ENCODE measurements at regions not wholly inside any gene's neighbourhood (a gene's known extent, or its start where the extent isn't known, plus 50 kb on each side); places are given as distances from the start of the nearest gene placed in this dataset.

- DNase-seq (ENCODE audit: low spot score) = no peak
Measured at GRCh38 chr5:24737163-24737562, 92.4 kb upstream of the CDH10 start.

GRCh38 chr5:24735284-24735683 lies 90.5 kb upstream of the CDH10 start:
- DNase-seq (ENCODE audit: low spot score) = no peak

- DNase-seq (ENCODE audit: low spot score) = no peak
Measured at GRCh38 chr5:24732184-24732583, 87.4 kb upstream of the CDH10 start.

- no peak for DNase-seq (ENCODE audit: low spot score)
Measured at GRCh38 chr5:24720743-24721142, 76.0 kb upstream of the CDH10 start.

DNA sequence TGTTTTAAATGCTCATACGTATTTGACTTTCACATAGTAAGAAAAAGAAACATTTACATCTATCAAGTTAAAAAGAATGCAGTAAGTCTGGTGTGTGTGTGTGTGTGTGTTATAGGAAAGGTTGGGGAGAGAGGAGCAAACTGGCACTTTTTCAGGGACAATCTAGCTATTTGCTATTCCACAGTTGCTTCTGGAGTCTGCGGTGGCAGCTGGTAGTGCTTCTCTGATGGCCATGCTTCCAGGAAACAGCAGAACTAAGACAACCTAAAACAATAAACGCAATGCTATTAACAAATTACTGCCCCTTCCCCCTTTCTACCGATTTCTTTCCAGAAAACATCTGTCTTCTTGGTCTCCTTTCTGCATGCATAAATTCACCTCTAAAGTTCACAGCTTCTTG lies 70.0 kb upstream of the CDH10 start:
- DNase-seq (ENCODE audit: low spot score) = peak; percentile 26

DNA sequence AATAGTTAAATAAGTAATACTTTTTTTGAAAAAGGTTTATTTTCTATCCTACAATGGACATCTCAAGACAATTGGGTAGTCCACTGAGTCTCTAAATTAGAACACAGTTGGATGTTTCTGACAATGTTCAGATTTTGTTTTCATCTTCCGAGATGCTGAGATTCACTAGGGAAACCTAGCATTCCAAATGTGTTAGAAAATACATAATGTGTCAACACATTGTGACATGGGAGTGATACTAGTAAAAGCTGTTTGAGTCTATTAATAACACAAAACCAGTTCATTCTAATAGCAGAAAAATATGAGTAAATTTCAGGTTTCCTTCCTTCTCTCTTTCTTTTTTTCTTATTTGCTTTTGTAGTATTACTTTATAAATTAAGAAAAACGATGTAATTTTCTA lies 68.2 kb upstream of the CDH10 start:
- DNase-seq (ENCODE audit: low spot score) = no peak

GRCh38 chr5:24712047-24712446 lies 67.3 kb upstream of the CDH10 start:
- no peak for DNase-seq (ENCODE audit: low spot score)

DNA sequence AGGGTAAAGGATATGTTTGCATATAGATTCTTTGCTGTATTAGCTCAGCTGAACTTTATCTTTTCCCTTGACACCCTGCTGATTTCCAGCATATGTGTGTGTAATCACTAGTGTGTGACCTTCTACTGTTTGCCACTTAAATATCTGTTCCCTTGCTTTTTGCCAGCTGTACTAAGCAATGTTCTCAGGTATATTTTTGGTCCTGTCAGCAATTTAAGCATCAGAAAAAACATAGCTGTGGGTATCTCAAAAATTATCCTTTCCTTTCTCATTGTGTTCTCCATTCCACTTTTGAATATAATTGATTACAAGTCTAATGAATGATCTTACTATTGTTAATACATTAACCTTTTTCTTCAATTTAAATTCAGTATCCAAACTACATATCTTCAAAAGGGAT lies 59.2 kb upstream of the CDH10 start:
- no peak for DNase-seq (ENCODE audit: low spot score)

Small RNA genes lying in the stretch of these regions (small RNA-seq; reads per million reads assigned to genes)
- gene AC022140.2 (0 reads per million in 2 experiments), gene AC106754.2 (0 reads per million in 2 experiments), gene BTG4P1 (0 reads per million in 2 experiments), gene RF00019 (0 reads per million in 2 experiments), gene RF00070 (0 to 0.08 reads per million in 2 experiments), gene RNU6-374P (0 reads per million in 2 experiments)
